HepG2 (cell line): ENCODE measurements at regions not wholly inside any gene's neighbourhood (a gene's known extent, or its start where the extent isn't known, plus 50 kb on each side); places are given as distances from the start of the nearest gene placed in this dataset.

ENCODE experiments used
- PAF1 ChIP-seq: IDR thresholded peaks from 2 replicates; pipeline ENCODE4 v1.6.1; 2016; ENCODE audit warnings: missing genetic modification reagents, missing compliant biosample characterization
- ZC3H4 ChIP-seq: sonication (generic); formaldehyde crosslinking; IDR thresholded peaks from 2 replicates; pipeline ENCODE4 v1.4.0; 2020; ENCODE audit warnings: missing genetic modification reagents, borderline replicate concordance
- ZFP41 ChIP-seq: sonication (generic); formaldehyde crosslinking; IDR thresholded peaks from 2 replicates; pipeline ENCODE4 v1.4.0; 2020; ENCODE audit warnings: mild to moderate bottlenecking, missing genetic modification reagents, borderline replicate concordance
- ZNF12 ChIP-seq: sonication (generic); formaldehyde crosslinking; IDR thresholded peaks from 2 replicates; pipeline ENCODE4 v1.5.0; 2020; ENCODE audit warnings: missing genetic modification reagents
- ZNF484 ChIP-seq: sonication (generic); formaldehyde crosslinking; IDR thresholded peaks from 2 replicates; pipeline ENCODE4 v1.5.1; 2020; ENCODE audit warnings: mild to moderate bottlenecking, low read depth, missing genetic modification reagents, borderline replicate concordance
- TF ChIP-seq, protein P1 (sequence below): sonication (generic); formaldehyde crosslinking; IDR thresholded peaks from 2 replicates; pipeline ENCODE4 v1.4.0; 2020; ENCODE audit warnings: low read depth, mild to moderate bottlenecking, missing genetic modification reagents
- TF ChIP-seq, protein P2 (sequence below), 2 experiments: fragments of 450-650 bp in 1 of 2; sonication (generic) in 1 of 2; formaldehyde crosslinking in 1 of 2; IDR thresholded peaks; 2 replicates each; pipeline versions ENCODE4 v1.6.1 to v1.8.0; 2016 to 2022; ENCODE audit warnings: antibody characterized with exemption in 1 of 2, mild to moderate bottlenecking in 1 of 2, missing genetic modification reagents in 1 of 2

DNA sequence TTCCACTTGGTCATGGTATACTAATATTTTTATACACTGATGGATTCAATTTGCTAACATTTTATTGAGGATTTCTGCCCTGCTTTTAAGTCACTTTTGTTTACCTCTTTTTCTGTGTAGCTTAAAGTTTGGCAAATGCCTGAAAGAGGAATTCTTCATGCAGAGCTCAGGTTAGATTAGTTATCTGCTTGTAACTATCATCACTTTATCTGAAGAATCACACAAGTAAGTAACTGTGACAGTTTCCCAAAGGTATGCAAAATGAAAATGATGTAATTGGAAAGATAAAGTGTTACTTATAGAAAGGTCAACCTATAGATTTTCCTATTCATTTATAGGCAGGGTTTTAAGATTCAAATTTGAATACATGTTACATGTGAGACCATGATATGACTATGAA, 188.8 kb upstream of the ACTBL2 start (continued):
- TF ChIP-seq, protein P1, sequence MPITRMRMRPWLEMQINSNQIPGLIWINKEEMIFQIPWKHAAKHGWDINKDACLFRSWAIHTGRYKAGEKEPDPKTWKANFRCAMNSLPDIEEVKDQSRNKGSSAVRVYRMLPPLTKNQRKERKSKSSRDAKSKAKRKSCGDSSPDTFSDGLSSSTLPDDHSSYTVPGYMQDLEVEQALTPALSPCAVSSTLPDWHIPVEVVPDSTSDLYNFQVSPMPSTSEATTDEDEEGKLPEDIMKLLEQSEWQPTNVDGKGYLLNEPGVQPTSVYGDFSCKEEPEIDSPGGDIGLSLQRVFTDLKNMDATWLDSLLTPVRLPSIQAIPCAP (CRISPR knock-in tag): no peak
- TF ChIP-seq ZNF484 (CRISPR knock-in tag): no peak
- TF ChIP-seq, protein P2, sequence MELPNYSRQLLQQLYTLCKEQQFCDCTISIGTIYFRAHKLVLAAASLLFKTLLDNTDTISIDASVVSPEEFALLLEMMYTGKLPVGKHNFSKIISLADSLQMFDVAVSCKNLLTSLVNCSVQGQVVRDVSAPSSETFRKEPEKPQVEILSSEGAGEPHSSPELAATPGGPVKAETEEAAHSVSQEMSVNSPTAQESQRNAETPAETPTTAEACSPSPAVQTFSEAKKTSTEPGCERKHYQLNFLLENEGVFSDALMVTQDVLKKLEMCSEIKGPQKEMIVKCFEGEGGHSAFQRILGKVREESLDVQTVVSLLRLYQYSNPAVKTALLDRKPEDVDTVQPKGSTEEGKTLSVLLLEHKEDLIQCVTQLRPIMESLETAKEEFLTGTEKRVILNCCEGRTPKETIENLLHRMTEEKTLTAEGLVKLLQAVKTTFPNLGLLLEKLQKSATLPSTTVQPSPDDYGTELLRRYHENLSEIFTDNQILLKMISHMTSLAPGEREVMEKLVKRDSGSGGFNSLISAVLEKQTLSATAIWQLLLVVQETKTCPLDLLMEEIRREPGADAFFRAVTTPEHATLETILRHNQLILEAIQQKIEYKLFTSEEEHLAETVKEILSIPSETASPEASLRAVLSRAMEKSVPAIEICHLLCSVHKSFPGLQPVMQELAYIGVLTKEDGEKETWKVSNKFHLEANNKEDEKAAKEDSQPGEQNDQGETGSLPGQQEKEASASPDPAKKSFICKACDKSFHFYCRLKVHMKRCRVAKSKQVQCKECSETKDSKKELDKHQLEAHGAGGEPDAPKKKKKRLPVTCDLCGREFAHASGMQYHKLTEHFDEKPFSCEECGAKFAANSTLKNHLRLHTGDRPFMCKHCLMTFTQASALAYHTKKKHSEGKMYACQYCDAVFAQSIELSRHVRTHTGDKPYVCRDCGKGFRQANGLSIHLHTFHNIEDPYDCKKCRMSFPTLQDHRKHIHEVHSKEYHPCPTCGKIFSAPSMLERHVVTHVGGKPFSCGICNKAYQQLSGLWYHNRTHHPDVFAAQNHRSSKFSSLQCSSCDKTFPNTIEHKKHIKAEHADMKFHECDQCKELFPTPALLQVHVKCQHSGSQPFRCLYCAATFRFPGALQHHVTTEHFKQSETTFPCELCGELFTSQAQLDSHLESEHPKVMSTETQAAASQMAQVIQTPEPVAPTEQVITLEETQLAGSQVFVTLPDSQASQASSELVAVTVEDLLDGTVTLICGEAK (IDR thresholded peaks at IDR 0.05): no peak
- TF ChIP-seq, protein P2 (CRISPR knock-in tag; IDR thresholded peaks at IDR 0.05): no peak
- no peak for TF ChIP-seq ZC3H4 (CRISPR knock-in tag)
- TF ChIP-seq ZNF12 (CRISPR knock-in tag): no peak
- TF ChIP-seq PAF1 (CRISPR knock-in tag): no peak
- no peak for TF ChIP-seq ZFP41 (CRISPR knock-in tag)
